Breast epithelium (tissue), 3 donors: ENCODE measurements at regions not wholly inside any gene's neighbourhood (a gene's known extent, or its start where the extent isn't known, plus 50 kb on each side); places are given as distances from the start of the nearest gene placed in this dataset.

Source experiments
- POLR2A ChIP-seq: fragments of 450-650 bp; IDR thresholded peaks from one replicate; pipeline ENCODE4 v1.6.1; 2016; ENCODE audit warnings: antibody characterized with exemption, mild to moderate bottlenecking, moderate library complexity
- POLR2AphosphoS5 ChIP-seq, 3 donors: sonication (generic); formaldehyde crosslinking; IDR thresholded peaks; one replicate each; pipeline ENCODE4 v1.6.1; 2017; ENCODE audit warnings: antibody characterized with exemption in 3 of 3
- TF ChIP-seq, protein P1 (sequence below), 3 donors: fragments of 450-650 bp; IDR thresholded peaks; one replicate each; pipeline ENCODE4 v1.5.1; 2016 to 2017; ENCODE audit warnings: antibody characterized with exemption in 3 of 3, mild to moderate bottlenecking in 3 of 3, moderate library complexity in 3 of 3

DNA sequence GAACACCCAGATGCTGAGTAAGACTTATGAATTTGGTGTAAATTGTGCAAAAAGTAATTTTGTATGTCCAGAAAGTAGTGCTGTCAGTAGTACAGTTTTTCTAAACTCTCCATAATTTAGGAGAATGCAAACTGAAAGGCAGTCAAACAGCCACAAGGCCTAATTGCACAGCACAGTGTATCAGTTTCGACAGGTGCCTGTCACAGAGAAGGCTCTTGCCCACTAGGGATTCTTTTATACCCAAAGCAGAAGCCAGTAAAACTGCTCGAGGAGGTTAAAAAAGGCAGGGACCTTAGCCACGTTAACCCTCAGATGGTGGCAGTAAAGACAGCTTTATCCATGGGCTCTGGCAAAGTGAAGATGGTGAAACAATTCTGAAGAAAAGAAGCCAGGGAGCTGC, 69.4 kb upstream of the GATB start:
- TF ChIP-seq, protein P1, sequence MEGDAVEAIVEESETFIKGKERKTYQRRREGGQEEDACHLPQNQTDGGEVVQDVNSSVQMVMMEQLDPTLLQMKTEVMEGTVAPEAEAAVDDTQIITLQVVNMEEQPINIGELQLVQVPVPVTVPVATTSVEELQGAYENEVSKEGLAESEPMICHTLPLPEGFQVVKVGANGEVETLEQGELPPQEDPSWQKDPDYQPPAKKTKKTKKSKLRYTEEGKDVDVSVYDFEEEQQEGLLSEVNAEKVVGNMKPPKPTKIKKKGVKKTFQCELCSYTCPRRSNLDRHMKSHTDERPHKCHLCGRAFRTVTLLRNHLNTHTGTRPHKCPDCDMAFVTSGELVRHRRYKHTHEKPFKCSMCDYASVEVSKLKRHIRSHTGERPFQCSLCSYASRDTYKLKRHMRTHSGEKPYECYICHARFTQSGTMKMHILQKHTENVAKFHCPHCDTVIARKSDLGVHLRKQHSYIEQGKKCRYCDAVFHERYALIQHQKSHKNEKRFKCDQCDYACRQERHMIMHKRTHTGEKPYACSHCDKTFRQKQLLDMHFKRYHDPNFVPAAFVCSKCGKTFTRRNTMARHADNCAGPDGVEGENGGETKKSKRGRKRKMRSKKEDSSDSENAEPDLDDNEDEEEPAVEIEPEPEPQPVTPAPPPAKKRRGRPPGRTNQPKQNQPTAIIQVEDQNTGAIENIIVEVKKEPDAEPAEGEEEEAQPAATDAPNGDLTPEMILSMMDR (IDR thresholded peaks at IDR 0.05): no peak
- TF ChIP-seq POLR2A: no peak
- TF ChIP-seq POLR2AphosphoS5 (IDR thresholded peaks at IDR 0.05): no peak
